K562 (cell line): ENCODE measurements at regions not wholly inside any gene's neighbourhood (a gene's known extent, or its start where the extent isn't known, plus 50 kb on each side); places are given as distances from the start of the nearest gene placed in this dataset.

Source experiments
- ATAC-seq: fragments of 200-7000 bp; cut with Tn5 transposase; 3 replicates; pipeline ENCODE4 v1.9.1; 2020; ENCODE audit warnings: moderate library complexity
- BruUV-seq: library from RNA; stranded (reverse); fragments of 400-500 nt; replicated peaks from 2 replicates; lab custom pipeline; 2021; lab: Mats Ljungman, UMichigan
- CTCF ChIA-PET: fragments of 300-600 bp; formaldehyde crosslinking; extraction: SDS; loops from one replicate; lab custom pipeline; 2021; ENCODE audit warnings: low intra/inter-chr PET ratio; lab: Yijun Ruan, JAX
- POLR2A ChIA-PET: fragments of 300-600, 350-650 bp; sonication (Branson Sonifier 250); formaldehyde crosslinking; extraction: SDS; loops from one replicate; lab custom pipeline; 2021; ENCODE audit warnings: antibody characterized with exemption, inconsistent platforms; lab: Yijun Ruan, JAX
- DNase-seq, 4 experiments: peaks; one replicate each; pipeline versions ENCODE4 v3.0.0 to v3.0.0-alpha.2; 2011 to 2018; ENCODE audit warnings: low spot score in 3 of 4, mixed read lengths in 3 of 4; ENCODE audit errors: extremely low read depth in 1 of 4
- FAIRE-seq: peaks from 2 replicates; lab custom pipeline; 2011; peaks lifted over from hg19 to GRCh38; lab: Jason Lieb, UNC
- H2AFZ ChIP-seq: 2 replicates; pipeline ENCODE4 v1.6.0; 2011; ENCODE audit warnings: low read depth, low read length, control low read depth, inconsistent platforms
- H3K27ac ChIP-seq: fragments of 200-600 bp; 3 replicates; pipeline ENCODE4 v1.8.0; 2011; ENCODE audit warnings: low read depth, mild to moderate bottlenecking, control low read depth, inconsistent platforms, low read length, moderate library complexity, mixed read lengths; ENCODE audit errors: extremely low read depth
- H3K27me3 ChIP-seq, 2 experiments: fragments of 300-600 bp in 1 of 2; 2 replicates in 1 of 2; 3 replicates in 1 of 2; pipeline versions ENCODE4 v1.6.0 to v1.8.0; 2011; ENCODE audit warnings: inconsistent platforms in 2 of 2, low read length in 2 of 2, mild to moderate bottlenecking in 1 of 2, mixed read lengths in 1 of 2, moderate library complexity in 1 of 2; ENCODE audit not compliant: control insufficient read depth in 2 of 2, insufficient read depth in 2 of 2
- H3K36me3 ChIP-seq: fragments of 300-600 bp; 3 replicates; pipeline ENCODE4 v1.8.0; 2011; ENCODE audit warnings: mild to moderate bottlenecking, low read length, inconsistent platforms; ENCODE audit not compliant: control insufficient read depth, insufficient read depth
- H3K4me1 ChIP-seq, 2 experiments: fragments of 200-600 bp in 1 of 2; replicated peaks in 1 of 2; 2 replicates in 1 of 2; 3 replicates in 1 of 2; pipeline versions ENCODE4 v1.5.1 to v1.8.0; 2011; ENCODE audit warnings: inconsistent platforms in 2 of 2, low read length in 2 of 2, mild to moderate bottlenecking in 1 of 2, mixed read lengths in 1 of 2, moderate library complexity in 1 of 2; ENCODE audit not compliant: control insufficient read depth in 2 of 2, insufficient read depth in 2 of 2
- H3K4me2 ChIP-seq: 2 replicates; pipeline ENCODE4 v1.6.1; 2011; ENCODE audit warnings: low read length, control low read depth, inconsistent platforms, mixed read lengths; ENCODE audit not compliant: insufficient read depth
- H3K4me3 ChIP-seq: fragments of 200-600 bp; sonication (generic), shearing (Covaris generic); 2 replicates; pipeline ENCODE4 v1.5.1; 2016; ENCODE audit warnings: control low read depth, inconsistent platforms
- H3K79me2 ChIP-seq: fragments of 200-600 bp; 3 replicates; pipeline ENCODE4 v1.8.0; 2011; ENCODE audit warnings: low read length, inconsistent platforms; ENCODE audit not compliant: control insufficient read depth, insufficient read depth
- H3K9ac ChIP-seq, 2 experiments: 2 replicates each; pipeline versions ENCODE4 v1.6.0 to v1.6.1; 2011; ENCODE audit warnings: low read depth in 2 of 2, low read length in 2 of 2, control low read depth in 1 of 2, inconsistent platforms in 1 of 2, mild to moderate bottlenecking in 1 of 2, mixed read lengths in 1 of 2; ENCODE audit not compliant: insufficient read depth in 1 of 2
- H3K9me1 ChIP-seq: one replicate; pipeline ENCODE4 v1.6.0; 2011; ENCODE audit warnings: inconsistent platforms, mild to moderate bottlenecking, low read length, moderate library complexity; ENCODE audit not compliant: control insufficient read depth, insufficient read depth
- H3K9me3 ChIP-seq: replicated peaks from 2 replicates; pipeline ENCODE4 v1.5.1; 2011; ENCODE audit warnings: low read depth, low read length, inconsistent platforms; ENCODE audit not compliant: control insufficient read depth, insufficient read depth
- H4K20me1 ChIP-seq: replicated peaks from 2 replicates; pipeline ENCODE4 v1.6.1; 2011; ENCODE audit warnings: low read length, inconsistent platforms, mixed read lengths; ENCODE audit not compliant: control insufficient read depth, insufficient read depth
- GABPB1 ChIP-seq: sonication (generic); formaldehyde crosslinking; IDR thresholded peaks from 2 replicates; pipeline ENCODE4 v1.8.0; 2022; ENCODE audit warnings: mild to moderate bottlenecking, missing genetic modification reagents
- NCOA4 ChIP-seq: fragments of 450-650 bp; IDR thresholded peaks from 2 replicates; pipeline ENCODE4 v1.6.1; 2018; ENCODE audit warnings: mild to moderate bottlenecking; ENCODE audit not compliant: partially characterized antibody
- NR2F6 ChIP-seq: fragments of 450-650 bp; formaldehyde crosslinking; IDR thresholded peaks from 2 replicates; pipeline ENCODE4 v1.4.0; 2020; ENCODE audit warnings: mild to moderate bottlenecking
- SETDB1 ChIP-seq: IDR thresholded peaks from one replicate; pipeline ENCODE4 v1.6.1; 2012; ENCODE audit warnings: low read length, control low read depth, inconsistent platforms
- SMARCC2 ChIP-seq: fragments of 450-650 bp; IDR thresholded peaks from 2 replicates; pipeline ENCODE4 v1.6.1; 2017; ENCODE audit warnings: antibody characterized with exemption, moderate library complexity, mild to moderate bottlenecking, low read depth
- SRSF3 ChIP-seq: fragments of 200-400 bp; formaldehyde crosslinking; IDR thresholded peaks from 2 replicates; pipeline ENCODE4 v1.6.1; 2016; ENCODE audit warnings: mild to moderate bottlenecking, low read length, moderate library complexity; ENCODE audit not compliant: insufficient read depth
- WGBS: fragments of 100-300 bp; shearing (Covaris generic); methylation state at CpG from one replicate; pipeline ENCODE4 v1.1.6; 2016; ENCODE audit warnings: low coverage, mixed read lengths; ENCODE audit not compliant: insufficient coverage; ENCODE audit errors: missing lambda C conversion rate; 5-methylcytosine and 5-hydroxymethylcytosine counted together
- in situ Hi-C: fragments of 300-500 bp; cut with MboI; formaldehyde crosslinking; loops from 4 replicates; pipeline ENCODE4 v1.15.0; 2018; ENCODE audit warnings: inconsistent platforms, mixed read lengths
- intact Hi-C: fragments of 100-400 bp; cut with micrococcal nuclease; formaldehyde crosslinking; loops from 2 replicates; pipeline ENCODE4 v1.14.2; 2022
- TF ChIP-seq, protein P1 (sequence below): fragments of 250-450 bp; sonication (Bioruptor Pico); IDR thresholded peaks from 2 replicates; pipeline ENCODE4 v1.8.0; 2022; ENCODE audit warnings: inconsistent platforms, mild to moderate bottlenecking, moderate library complexity, borderline replicate concordance
- TF ChIP-seq, protein P2 (sequence below), 2 experiments: fragments of 450-650 bp in 1 of 2; sonication (generic) in 1 of 2; formaldehyde crosslinking in 1 of 2; IDR thresholded peaks in 1 of 2; conservative IDR thresholded peaks in 1 of 2; 2 replicates each; pipeline versions ENCODE4 v1.6.1 to v1.8.1; 2016 to 2023; ENCODE audit warnings: mild to moderate bottlenecking in 2 of 2, moderate library complexity in 2 of 2, inconsistent platforms in 1 of 2, missing genetic modification reagents in 1 of 2
- TF ChIP-seq, protein P3 (sequence below), 2 experiments: fragments of 450-650 bp; IDR thresholded peaks; 2 replicates each; pipeline ENCODE4 v1.6.1; 2018; ENCODE audit warnings: mild to moderate bottlenecking in 2 of 2, low read depth in 1 of 2; ENCODE audit not compliant: partially characterized antibody in 2 of 2
- TF ChIP-seq, protein P4 (sequence below): fragments of 450-650 bp; IDR thresholded peaks from 2 replicates; pipeline ENCODE4 v1.6.1; 2018; ENCODE audit not compliant: partially characterized antibody

GRCh38 chr18:71743634-71744033 lies 800.5 kb downstream of the CBLN2 start (continued):
- TF ChIP-seq, protein P1, sequence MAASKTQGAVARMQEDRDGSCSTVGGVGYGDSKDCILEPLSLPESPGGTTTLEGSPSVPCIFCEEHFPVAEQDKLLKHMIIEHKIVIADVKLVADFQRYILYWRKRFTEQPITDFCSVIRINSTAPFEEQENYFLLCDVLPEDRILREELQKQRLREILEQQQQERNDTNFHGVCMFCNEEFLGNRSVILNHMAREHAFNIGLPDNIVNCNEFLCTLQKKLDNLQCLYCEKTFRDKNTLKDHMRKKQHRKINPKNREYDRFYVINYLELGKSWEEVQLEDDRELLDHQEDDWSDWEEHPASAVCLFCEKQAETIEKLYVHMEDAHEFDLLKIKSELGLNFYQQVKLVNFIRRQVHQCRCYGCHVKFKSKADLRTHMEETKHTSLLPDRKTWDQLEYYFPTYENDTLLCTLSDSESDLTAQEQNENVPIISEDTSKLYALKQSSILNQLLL (CRISPR knock-in tag): no peak
- no peak for TF ChIP-seq NCOA4
- no peak for TF ChIP-seq SETDB1

GRCh38 chr18:71729611-71730010 lies 814.5 kb downstream of the CBLN2 start:
- intact Hi-C loops (no loop called here), in situ Hi-C loops (no loop called here)
- H2AFZ ChIP-seq: no peak overlapping the region
- H3K9me3 ChIP-seq: no peaks in the 10 kb centered on the region; the same call in 1 of the 2 replicates
- 6% methylated on average over 2 of the region's 2 CpGs for WGBS
- no peaks in the 10 kb centered on the region for H3K79me2 ChIP-seq
- H3K36me3 ChIP-seq: no peaks in the 10 kb centered on the region
- H3K4me2 ChIP-seq: no peak overlapping the region
- no peak overlapping the region for H3K27ac ChIP-seq
- no TSS peak for BruUV-seq
- H4K20me1 ChIP-seq: no peaks in the 10 kb centered on the region
- no peaks in the 10 kb centered on the region for H3K9me1 ChIP-seq
- ATAC-seq (no peak), FAIRE-seq (no peak), DNase-seq (no peak)
- H3K27me3 ChIP-seq: no peaks in the 10 kb centered on the region
- H3K9ac ChIP-seq: no peak overlapping the region
- no peak overlapping the region for H3K4me3 ChIP-seq
- POLR2A ChIA-PET: no interaction called here
- no peaks in the 10 kb centered on the region for H3K4me1 ChIP-seq
- CTCF ChIA-PET: no interaction called here
- TF ChIP-seq, protein P2, sequence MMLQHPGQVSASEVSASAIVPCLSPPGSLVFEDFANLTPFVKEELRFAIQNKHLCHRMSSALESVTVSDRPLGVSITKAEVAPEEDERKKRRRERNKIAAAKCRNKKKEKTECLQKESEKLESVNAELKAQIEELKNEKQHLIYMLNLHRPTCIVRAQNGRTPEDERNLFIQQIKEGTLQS (IDR thresholded peaks at IDR 0.05): no peak
- TF ChIP-seq, protein P2 (CRISPR knock-in tag; conservative IDR thresholded peaks at IDR 0.05): no peak
- TF ChIP-seq SRSF3: no peak
- TF ChIP-seq, protein P3, sequence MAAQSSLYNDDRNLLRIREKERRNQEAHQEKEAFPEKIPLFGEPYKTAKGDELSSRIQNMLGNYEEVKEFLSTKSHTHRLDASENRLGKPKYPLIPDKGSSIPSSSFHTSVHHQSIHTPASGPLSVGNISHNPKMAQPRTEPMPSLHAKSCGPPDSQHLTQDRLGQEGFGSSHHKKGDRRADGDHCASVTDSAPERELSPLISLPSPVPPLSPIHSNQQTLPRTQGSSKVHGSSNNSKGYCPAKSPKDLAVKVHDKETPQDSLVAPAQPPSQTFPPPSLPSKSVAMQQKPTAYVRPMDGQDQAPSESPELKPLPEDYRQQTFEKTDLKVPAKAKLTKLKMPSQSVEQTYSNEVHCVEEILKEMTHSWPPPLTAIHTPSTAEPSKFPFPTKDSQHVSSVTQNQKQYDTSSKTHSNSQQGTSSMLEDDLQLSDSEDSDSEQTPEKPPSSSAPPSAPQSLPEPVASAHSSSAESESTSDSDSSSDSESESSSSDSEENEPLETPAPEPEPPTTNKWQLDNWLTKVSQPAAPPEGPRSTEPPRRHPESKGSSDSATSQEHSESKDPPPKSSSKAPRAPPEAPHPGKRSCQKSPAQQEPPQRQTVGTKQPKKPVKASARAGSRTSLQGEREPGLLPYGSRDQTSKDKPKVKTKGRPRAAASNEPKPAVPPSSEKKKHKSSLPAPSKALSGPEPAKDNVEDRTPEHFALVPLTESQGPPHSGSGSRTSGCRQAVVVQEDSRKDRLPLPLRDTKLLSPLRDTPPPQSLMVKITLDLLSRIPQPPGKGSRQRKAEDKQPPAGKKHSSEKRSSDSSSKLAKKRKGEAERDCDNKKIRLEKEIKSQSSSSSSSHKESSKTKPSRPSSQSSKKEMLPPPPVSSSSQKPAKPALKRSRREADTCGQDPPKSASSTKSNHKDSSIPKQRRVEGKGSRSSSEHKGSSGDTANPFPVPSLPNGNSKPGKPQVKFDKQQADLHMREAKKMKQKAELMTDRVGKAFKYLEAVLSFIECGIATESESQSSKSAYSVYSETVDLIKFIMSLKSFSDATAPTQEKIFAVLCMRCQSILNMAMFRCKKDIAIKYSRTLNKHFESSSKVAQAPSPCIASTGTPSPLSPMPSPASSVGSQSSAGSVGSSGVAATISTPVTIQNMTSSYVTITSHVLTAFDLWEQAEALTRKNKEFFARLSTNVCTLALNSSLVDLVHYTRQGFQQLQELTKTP (IDR thresholded peaks at IDR 0.05; ENCODE audit: low read depth in 1 of 2, partially characterized antibody in 2 of 2): no peak
- no peak for TF ChIP-seq GABPB1 (CRISPR knock-in tag)
- TF ChIP-seq SMARCC2: no peak
- TF ChIP-seq, protein P4, sequence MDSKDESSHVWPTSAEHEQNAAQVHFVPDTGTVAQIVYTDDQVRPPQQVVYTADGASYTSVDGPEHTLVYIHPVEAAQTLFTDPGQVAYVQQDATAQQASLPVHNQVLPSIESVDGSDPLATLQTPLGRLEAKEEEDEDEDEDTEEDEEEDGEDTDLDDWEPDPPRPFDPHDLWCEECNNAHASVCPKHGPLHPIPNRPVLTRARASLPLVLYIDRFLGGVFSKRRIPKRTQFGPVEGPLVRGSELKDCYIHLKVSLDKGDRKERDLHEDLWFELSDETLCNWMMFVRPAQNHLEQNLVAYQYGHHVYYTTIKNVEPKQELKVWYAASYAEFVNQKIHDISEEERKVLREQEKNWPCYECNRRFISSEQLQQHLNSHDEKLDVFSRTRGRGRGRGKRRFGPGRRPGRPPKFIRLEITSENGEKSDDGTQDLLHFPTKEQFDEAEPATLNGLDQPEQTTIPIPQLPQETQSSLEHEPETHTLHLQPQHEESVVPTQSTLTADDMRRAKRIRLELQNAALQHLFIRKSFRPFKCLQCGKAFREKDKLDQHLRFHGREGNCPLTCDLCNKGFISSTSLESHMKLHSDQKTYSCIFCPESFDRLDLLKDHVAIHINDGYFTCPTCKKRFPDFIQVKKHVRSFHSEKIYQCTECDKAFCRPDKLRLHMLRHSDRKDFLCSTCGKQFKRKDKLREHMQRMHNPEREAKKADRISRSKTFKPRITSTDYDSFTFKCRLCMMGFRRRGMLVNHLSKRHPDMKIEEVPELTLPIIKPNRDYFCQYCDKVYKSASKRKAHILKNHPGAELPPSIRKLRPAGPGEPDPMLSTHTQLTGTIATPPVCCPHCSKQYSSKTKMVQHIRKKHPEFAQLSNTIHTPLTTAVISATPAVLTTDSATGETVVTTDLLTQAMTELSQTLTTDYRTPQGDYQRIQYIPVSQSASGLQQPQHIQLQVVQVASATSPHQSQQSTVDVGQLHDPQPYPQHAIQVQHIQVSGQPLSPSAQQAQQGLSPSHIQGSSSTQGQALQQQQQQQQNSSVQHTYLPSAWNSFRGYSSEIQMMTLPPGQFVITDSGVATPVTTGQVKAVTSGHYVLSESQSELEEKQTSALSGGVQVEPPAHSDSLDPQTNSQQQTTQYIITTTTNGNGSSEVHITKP: no peak
- no peak for TF ChIP-seq NR2F6 (CRISPR knock-in tag)
